PFSK-1 (cell line): ENCODE measurements at regions not wholly inside any gene's neighbourhood (a gene's known extent, or its start where the extent isn't known, plus 50 kb on each side); places are given as distances from the start of the nearest gene placed in this dataset.

Source experiments
- POLR2AphosphoS5 ChIP-seq: IDR thresholded peaks from 2 replicates; pipeline ENCODE4 v1.6.1; 2012; ENCODE audit warnings: low read depth, mild to moderate bottlenecking, control low read depth, low read length, moderate library complexity
- REST ChIP-seq, 2 experiments: IDR thresholded peaks; 2 replicates each; pipeline versions ENCODE4 v1.6.1 to v1.8.0; 2011 to 2012; ENCODE audit warnings: low read depth in 2 of 2, low read length in 2 of 2, control low read depth in 1 of 2, inconsistent platforms in 1 of 2, mild to moderate bottlenecking in 1 of 2, moderate library complexity in 1 of 2; ENCODE audit not compliant: insufficient read depth in 1 of 2
- SIN3A ChIP-seq: IDR thresholded peaks from 2 replicates; pipeline ENCODE4 v1.6.1; 2012; ENCODE audit warnings: mild to moderate bottlenecking, low read length, moderate library complexity, borderline replicate concordance; ENCODE audit not compliant: insufficient read depth

GRCh38 chr3:43958973-43959372 is 268.2 kb downstream of the ABHD5 start:
- TF ChIP-seq SIN3A (no peak), POLR2AphosphoS5 (no peak), REST (IDR thresholded peaks at IDR 0.05; ENCODE audit: insufficient read depth in 1 of 2, low read depth in 2 of 2, low read length in 2 of 2) (no peak)
